HCT116 (cell line): ENCODE measurements at regions not wholly inside any gene's neighbourhood (a gene's known extent, or its start where the extent isn't known, plus 50 kb on each side); places are given as distances from the start of the nearest gene placed in this dataset.

ENCODE experiments used
- ATAC-seq: fragments of 200-7000 bp; cut with Tn5 transposase; 2 replicates; pipeline ENCODE4 v1.9.1; 2020; ENCODE audit warnings: mild to moderate bottlenecking, moderate library complexity
- BruUV-seq: library from RNA; stranded (reverse); fragments of 400-500 nt; replicated peaks from 2 replicates; lab custom pipeline; 2021; lab: Mats Ljungman, UMichigan
- CTCF ChIA-PET: fragments of 300-600 bp; sonication (Branson Sonifier 250); formaldehyde crosslinking; loops from one replicate; lab custom pipeline; 2021; ENCODE audit warnings: antibody characterized with exemption; lab: Charles Lee
- POLR2A ChIA-PET: fragments of 300-600, 350-600 bp; sonication (Branson Sonifier 250); formaldehyde crosslinking; loops from one replicate; lab custom pipeline; 2021; ENCODE audit warnings: antibody characterized with exemption; lab: Charles Lee
- RAD21 ChIA-PET, 2 experiments: fragments of 300-600 bp; sonication (Branson Sonifier 250); formaldehyde crosslinking; loops; one replicate each; lab custom pipeline; 2023; ENCODE audit warnings: low total read pairs in 2 of 2; ENCODE audit not compliant: uncharacterized antibody in 2 of 2, unreplicated experiment in 2 of 2, low non-redundant PET in 1 of 2; lab: Charles Lee
- DNase-seq: peaks from one replicate; pipeline ENCODE4 v3.0.0-alpha.2; 2010; ENCODE audit warnings: low read depth, low spot score
- H2AFZ ChIP-seq: fragments of 200-600 bp; shearing (Covaris generic), sonication (generic); 2 replicates; pipeline ENCODE4 v1.6.1; 2017; ENCODE audit warnings: low read depth, mixed run types, mixed read lengths, antibody characterized with exemption, low read length; ENCODE audit not compliant: poor library complexity, severe bottlenecking
- H3K27ac ChIP-seq: 2 replicates; pipeline ENCODE4 v1.5.1; 2012; ENCODE audit warnings: low read depth, low read length
- H3K27me3 ChIP-seq: fragments of 200-600 bp; sonication (generic); 2 replicates; pipeline ENCODE4 v1.6.1; 2016; ENCODE audit warnings: mixed run types, low read length, mixed read lengths; ENCODE audit not compliant: insufficient read depth
- H3K36me3 ChIP-seq, 2 experiments: fragments of 200-500 bp in 1 of 2; fragments of 200-600 bp in 1 of 2; sonication (Bioruptor generic) in 1 of 2; sonication (generic) in 1 of 2; 2 replicates each; pipeline versions ENCODE4 v1.5.1 to v1.6.1; 2014 to 2016; ENCODE audit warnings: low read length in 2 of 2, inconsistent platforms in 1 of 2, mixed read lengths in 1 of 2, mixed run types in 1 of 2; ENCODE audit not compliant: insufficient read depth in 2 of 2, control insufficient read depth in 1 of 2
- H3K4me1 ChIP-seq, 2 experiments: fragments of 200-600 bp in 1 of 2; sonication (generic) in 1 of 2; 2 replicates each; pipeline versions ENCODE4 v1.5.1 to v1.6.1; 2012 to 2017; ENCODE audit warnings: low read length in 2 of 2, inconsistent platforms in 1 of 2, mild to moderate bottlenecking in 1 of 2, mixed read lengths in 1 of 2, mixed run types in 1 of 2, moderate library complexity in 1 of 2; ENCODE audit not compliant: insufficient read depth in 2 of 2, control insufficient read depth in 1 of 2
- H3K4me2 ChIP-seq: fragments of 200-600 bp; sonication (generic); 2 replicates; pipeline ENCODE4 v1.6.1; 2017; ENCODE audit warnings: mixed run types, low read length, mixed read lengths
- H3K4me3 ChIP-seq, 2 experiments: fragments of 200-600 bp in 1 of 2; sonication (generic) in 1 of 2; replicated peaks in 1 of 2; 2 replicates each; pipeline ENCODE4 v1.5.1; 2011 to 2016; ENCODE audit warnings: low read length in 2 of 2, control low read depth in 1 of 2, low read depth in 1 of 2, mild to moderate bottlenecking in 1 of 2, mixed read lengths in 1 of 2, mixed run types in 1 of 2
- H3K79me2 ChIP-seq: fragments of 200-600 bp; sonication (generic); 2 replicates; pipeline ENCODE4 v1.6.1; 2017; ENCODE audit warnings: mild to moderate bottlenecking, mixed run types, low read length, moderate library complexity, mixed read lengths; ENCODE audit not compliant: insufficient read depth
- H3K9ac ChIP-seq: fragments of 200-600 bp; sonication (generic); 2 replicates; pipeline ENCODE4 v1.6.1; 2016; ENCODE audit warnings: low read length, mixed read lengths
- H3K9me2 ChIP-seq: fragments of 200-600 bp; sonication (generic), shearing (Covaris generic); 2 replicates; pipeline ENCODE4 v1.6.1; 2017; ENCODE audit warnings: mixed run types, mild to moderate bottlenecking, moderate library complexity; ENCODE audit not compliant: insufficient read depth
- H3K9me3 ChIP-seq, 2 experiments: fragments of 200-500 bp in 1 of 2; fragments of 200-600 bp in 1 of 2; sonication (Bioruptor generic) in 1 of 2; sonication (generic) in 1 of 2; 2 replicates each; pipeline ENCODE4 v1.6.1; 2014 to 2017; ENCODE audit warnings: low read length in 2 of 2, mixed read lengths in 2 of 2, inconsistent platforms in 1 of 2, low read depth in 1 of 2, mild to moderate bottlenecking in 1 of 2, mixed run types in 1 of 2, moderate library complexity in 1 of 2; ENCODE audit not compliant: control insufficient read depth in 1 of 2, insufficient read depth in 1 of 2
- H4K20me1 ChIP-seq: fragments of 200-600 bp; sonication (generic), shearing (Covaris generic); 2 replicates; pipeline ENCODE4 v1.6.1; 2017; ENCODE audit warnings: mixed run types, mild to moderate bottlenecking, moderate library complexity; ENCODE audit not compliant: insufficient read depth
- CBX3 ChIP-seq: IDR thresholded peaks from 2 replicates; pipeline ENCODE4 v1.6.1; 2012; ENCODE audit warnings: low read depth
- CEBPB ChIP-seq: IDR thresholded peaks from 2 replicates; pipeline ENCODE4 v1.6.1; 2012; ENCODE audit warnings: low read depth
- EGR1 ChIP-seq: IDR thresholded peaks from 2 replicates; pipeline ENCODE4 v1.6.1; 2012; ENCODE audit warnings: low read depth
- ELF1 ChIP-seq: IDR thresholded peaks from 2 replicates; pipeline ENCODE4 v1.6.1; 2012; ENCODE audit warnings: low read depth, borderline replicate concordance
- EZH2 ChIP-seq: fragments of 200-600 bp; sonication (generic); IDR thresholded peaks from 2 replicates; pipeline ENCODE4 v1.6.1; 2017; ENCODE audit warnings: antibody characterized with exemption, mixed run types
- EZH2phosphoT487 ChIP-seq: fragments of 200-600 bp; IDR thresholded peaks from 2 replicates; pipeline ENCODE4 v1.6.1; 2018; ENCODE audit warnings: antibody characterized with exemption, borderline replicate concordance
- POLR2A ChIP-seq: IDR thresholded peaks from 2 replicates; pipeline ENCODE4 v1.7.0; 2011; ENCODE audit warnings: borderline replicate concordance; ENCODE audit not compliant: insufficient read depth, insufficient read length; ENCODE audit errors: extremely low read depth
- POLR2AphosphoS5 ChIP-seq: IDR thresholded peaks from 2 replicates; pipeline ENCODE4 v1.6.1; 2011; ENCODE audit warnings: mild to moderate bottlenecking, low read depth, low read length, moderate library complexity
- RAD21 ChIP-seq: IDR thresholded peaks from 2 replicates; pipeline ENCODE4 v1.6.1; 2012; ENCODE audit warnings: low read depth, mild to moderate bottlenecking
- SIN3A ChIP-seq: IDR thresholded peaks from 2 replicates; pipeline ENCODE4 v1.6.1; 2012; ENCODE audit warnings: low read depth
- SP1 ChIP-seq: IDR thresholded peaks from 2 replicates; pipeline ENCODE4 v1.6.1; 2012; ENCODE audit warnings: low read depth
- SRF ChIP-seq: IDR thresholded peaks from 2 replicates; pipeline ENCODE4 v1.6.1; 2012; ENCODE audit warnings: low read depth
- TCF7L2 ChIP-seq: IDR thresholded peaks from 2 replicates; pipeline ENCODE4 v1.7.0; 2011; ENCODE audit warnings: borderline replicate concordance, inconsistent platforms; ENCODE audit not compliant: insufficient read depth, insufficient read length; ENCODE audit errors: extremely low read depth
- YY1 ChIP-seq: IDR thresholded peaks from 2 replicates; pipeline ENCODE4 v1.6.1; 2011; ENCODE audit warnings: low read length, low read depth, moderate library complexity, mild to moderate bottlenecking; ENCODE audit not compliant: insufficient replicate concordance; ENCODE audit errors: extremely low read depth
- ZBTB33 ChIP-seq: IDR thresholded peaks from 2 replicates; pipeline ENCODE4 v1.6.1; 2011; ENCODE audit warnings: mild to moderate bottlenecking, low read length, moderate library complexity; ENCODE audit not compliant: insufficient replicate concordance; ENCODE audit errors: extremely low read depth
- ZNF274 ChIP-seq: fragments of 200-500 bp; sonication (Bioruptor generic); IDR thresholded peaks from 2 replicates; pipeline ENCODE4 v1.6.1; 2014; ENCODE audit warnings: mild to moderate bottlenecking, low read depth, low read length, inconsistent platforms
- intact Hi-C: fragments of 100-400 bp; cut with micrococcal nuclease; formaldehyde crosslinking; loops from 2 replicates; pipeline ENCODE4 v1.10.0; 2022
- TF ChIP-seq, protein P1 (sequence below): IDR thresholded peaks from 2 replicates; pipeline ENCODE4 v1.6.1; 2012
- TF ChIP-seq, protein P2 (sequence below): IDR thresholded peaks from 2 replicates; pipeline ENCODE4 v1.6.1; 2012

DNA sequence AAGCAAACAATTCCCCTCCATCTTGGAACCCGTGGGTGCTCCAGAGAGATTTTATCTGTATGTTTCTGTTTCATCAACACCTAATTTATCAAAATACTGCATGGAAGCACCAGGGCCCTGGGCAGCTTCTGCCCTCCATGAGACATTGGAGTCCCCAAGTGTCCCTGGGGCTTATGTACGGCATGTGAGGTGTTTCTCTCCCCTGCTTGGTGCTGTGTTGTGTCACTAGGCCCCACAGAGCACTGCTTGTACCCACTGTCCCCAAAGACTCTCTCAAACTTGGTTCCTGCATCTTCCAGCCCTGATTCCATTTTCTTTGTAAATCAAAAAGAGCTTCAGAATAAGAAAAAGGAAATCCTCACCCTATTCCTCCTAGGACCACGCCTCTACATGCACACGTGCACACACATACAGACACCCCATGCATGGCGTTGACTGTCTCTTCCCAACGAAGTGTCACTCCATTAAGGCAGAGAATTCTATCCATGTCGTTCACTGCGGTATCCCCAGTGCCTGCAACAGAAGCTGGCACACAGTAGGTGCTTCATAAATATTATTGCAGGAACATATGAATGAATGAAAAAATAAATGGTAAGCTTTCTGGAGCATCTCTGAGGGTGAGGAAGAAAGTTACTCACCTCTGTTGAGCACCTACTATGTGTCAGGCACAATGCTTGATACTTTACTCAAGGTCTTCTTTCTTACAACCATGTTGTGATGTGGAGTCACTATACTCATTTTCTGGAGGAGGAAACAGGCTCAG lies 191.6 kb downstream of the DICER1 start:
- Histone ChIP-seq H2AFZ (no peak overlapping the region), H3K79me2 (no peaks in the 10 kb centered on the region), H3K36me3 (no peaks in the 10 kb centered on the region), H4K20me1 (no peaks in the 10 kb centered on the region), H3K9ac (no peak overlapping the region), H3K4me2 (no peak overlapping the region), H3K4me1 (no peaks in the 10 kb centered on the region), H3K9me2 (no peaks in the 10 kb centered on the region), H3K27me3 (peaks cover 22% of the 10 kb centered on the region), H3K27ac (no peak overlapping the region), H3K4me3 (no peak overlapping the region), H3K9me3 (no peaks in the 10 kb centered on the region)
- ChIA-PET CTCF (no interaction called here), POLR2A (no interaction called here), RAD21 (no interaction called here)
- no peak for DNase-seq
- no peak for ATAC-seq
- TF ChIP-seq POLR2AphosphoS5 (no peak), TCF7L2 (no peak), CEBPB (no peak), ELF1 (no peak), SRF (no peak), EZH2phosphoT487 (no peak)
- TF ChIP-seq, protein P1, sequence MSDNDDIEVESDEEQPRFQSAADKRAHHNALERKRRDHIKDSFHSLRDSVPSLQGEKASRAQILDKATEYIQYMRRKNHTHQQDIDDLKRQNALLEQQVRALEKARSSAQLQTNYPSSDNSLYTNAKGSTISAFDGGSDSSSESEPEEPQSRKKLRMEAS: no peak
- TF ChIP-seq, protein P2, sequence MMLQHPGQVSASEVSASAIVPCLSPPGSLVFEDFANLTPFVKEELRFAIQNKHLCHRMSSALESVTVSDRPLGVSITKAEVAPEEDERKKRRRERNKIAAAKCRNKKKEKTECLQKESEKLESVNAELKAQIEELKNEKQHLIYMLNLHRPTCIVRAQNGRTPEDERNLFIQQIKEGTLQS: no peak
- no TSS peak for BruUV-seq
- intact Hi-C loops: no loop called here

DNA sequence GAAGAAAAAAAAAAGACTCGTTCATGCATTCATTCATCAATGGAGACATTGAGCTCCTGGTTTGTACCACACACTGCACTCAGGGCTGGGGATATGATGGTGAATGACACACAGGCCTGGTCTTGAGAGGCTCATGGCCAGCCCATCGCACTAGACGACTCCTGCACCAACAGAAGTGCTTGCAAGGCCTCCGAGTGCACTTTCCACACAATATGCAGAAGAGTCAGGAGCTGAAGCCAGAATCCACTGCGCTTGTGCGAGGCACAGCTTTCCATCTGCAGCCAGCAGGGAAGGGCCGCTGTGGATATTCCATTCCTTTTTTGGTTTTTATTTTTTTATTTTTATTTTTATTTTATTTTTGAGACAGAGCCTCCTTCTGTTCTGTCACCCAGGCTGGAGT lies 192.4 kb downstream of the DICER1 start:
- Histone ChIP-seq H2AFZ (no peak overlapping the region), H3K9me2 (no peaks in the 10 kb centered on the region), H4K20me1 (no peaks in the 10 kb centered on the region), H3K9me3 (no peaks in the 10 kb centered on the region), H3K27me3 (peaks cover 28% of the 10 kb centered on the region), H3K79me2 (no peaks in the 10 kb centered on the region), H3K4me2 (no peak overlapping the region), H3K27ac (no peak overlapping the region), H3K4me1 (no peaks in the 10 kb centered on the region), H3K4me3 (no peak overlapping the region), H3K36me3 (no peaks in the 10 kb centered on the region), H3K9ac (no peak overlapping the region)
- ChIA-PET CTCF (no interaction called here), RAD21 (no interaction called here), POLR2A (no interaction called here)
- DNase-seq (no peak), ATAC-seq (no peak)
- BruUV-seq: no TSS peak
- intact Hi-C loops: no loop called here
- no peak for TF ChIP-seq POLR2A
- TF ChIP-seq, protein P2: no peak
- TF ChIP-seq EZH2phosphoT487: no peak
- no peak for TF ChIP-seq ELF1
- no peak for TF ChIP-seq YY1
- TF ChIP-seq CBX3: no peak
- TF ChIP-seq SIN3A: no peak
- TF ChIP-seq POLR2AphosphoS5: no peak
- no peak for TF ChIP-seq EZH2
- TF ChIP-seq EGR1: no peak
- no peak for TF ChIP-seq ZNF274
- TF ChIP-seq SP1: no peak
- TF ChIP-seq TCF7L2: no peak
- no peak for TF ChIP-seq ZBTB33
- TF ChIP-seq, protein P1: no peak
- no peak for TF ChIP-seq RAD21
